Activated T-helper 2 cell treated with anti-CD3 and anti-CD28 coated beads, Interferon-gamma antibody, Interleukin-2, Interleukin-4, amounts not matched to agents 10 μg/mL and 5 μg/mL and 100 μg/mL, durations not matched to agents 14 hours and 24 hours and 36 hours (primary cell): ENCODE measurements at regions not wholly inside any gene's neighbourhood (a gene's known extent, or its start where the extent isn't known, plus 50 kb on each side); places are given as distances from the start of the nearest gene placed in this dataset.

ENCODE experiments used
- DNase-seq: peaks from one replicate; pipeline ENCODE4 v3.0.0; 2021; ENCODE audit warnings: low spot score
- H3K27ac Mint-ChIP-seq: one replicate; pipeline ENCODE4 v1.8.0; 2021; ENCODE audit warnings: mixed read lengths
- H3K27me3 Mint-ChIP-seq: one replicate; pipeline ENCODE4 v1.8.0; 2021; ENCODE audit warnings: low read depth, mixed read lengths
- H3K36me3 Mint-ChIP-seq: one replicate; pipeline ENCODE4 v1.8.0; 2021; ENCODE audit warnings: low read depth, mixed read lengths
- H3K4me1 Mint-ChIP-seq: one replicate; pipeline ENCODE4 v1.8.0; 2021; ENCODE audit warnings: low read depth, mixed read lengths
- H3K4me3 Mint-ChIP-seq: one replicate; pipeline ENCODE4 v1.8.0; 2021; ENCODE audit warnings: low read depth, mild to moderate bottlenecking, moderate library complexity, mixed read lengths
- H3K9me3 Mint-ChIP-seq: one replicate; pipeline ENCODE4 v1.8.0; 2021; ENCODE audit warnings: mixed read lengths
- intact Hi-C: fragments of 100-400 bp; cut with micrococcal nuclease; formaldehyde crosslinking; loops from one replicate; pipeline ENCODE4 v1.15.1; 2023

GRCh38 chr4:62168681-62169080 is 968.6 kb downstream of the ADGRL3 start:
- Mint-ChIP-seq H3K9me3 (peaks cover 27% of the 10 kb centered on the region), H3K27ac (no peak overlapping the region), H3K36me3 (no peaks in the 10 kb centered on the region), H3K4me3 (no peak overlapping the region), H3K27me3 (no peaks in the 10 kb centered on the region), H3K4me1 (no peaks in the 10 kb centered on the region)
- intact Hi-C loops: no loop called here
- DNase-seq: no peak

DNA sequence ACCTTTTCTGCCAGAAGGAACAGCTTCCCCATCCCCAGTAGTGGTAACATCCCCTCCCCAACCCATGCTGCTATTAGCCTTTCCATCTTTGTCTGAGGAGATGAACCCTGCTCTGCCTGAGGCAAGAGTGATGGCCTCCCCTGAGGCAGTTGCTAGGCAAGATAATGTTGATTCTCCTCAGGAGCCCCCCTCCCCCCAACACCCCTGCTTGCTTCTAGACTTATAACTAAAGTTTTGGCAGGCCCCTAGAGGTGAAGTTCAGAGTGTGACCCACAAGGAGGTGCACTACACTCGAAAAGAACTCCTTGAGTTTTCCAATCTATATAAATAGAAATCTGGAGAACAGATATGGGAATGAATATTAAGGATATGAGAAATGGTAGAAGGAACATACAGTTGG is 962.5 kb downstream of the ADGRL3 start:
- peaks cover 38% of the 10 kb centered on the region for H3K9me3 Mint-ChIP-seq
- DNase-seq: no peak
- H3K27me3 Mint-ChIP-seq: no peaks in the 10 kb centered on the region
- no peak overlapping the region for H3K4me3 Mint-ChIP-seq
- no peaks in the 10 kb centered on the region for H3K4me1 Mint-ChIP-seq
- no peaks in the 10 kb centered on the region for H3K36me3 Mint-ChIP-seq
- no peak overlapping the region for H3K27ac Mint-ChIP-seq
- intact Hi-C loops: no loop called here

GRCh38 chr4:62161446-62161845 is 961.3 kb downstream of the ADGRL3 start:
- Mint-ChIP-seq H3K9me3 (peaks cover 38% of the 10 kb centered on the region), H3K4me3 (no peak overlapping the region), H3K27ac (no peak overlapping the region), H3K36me3 (no peaks in the 10 kb centered on the region), H3K4me1 (no peaks in the 10 kb centered on the region), H3K27me3 (no peaks in the 10 kb centered on the region)
- DNase-seq: no peak
- intact Hi-C loops: no loop called here

- Mint-ChIP-seq H3K27ac (no peak overlapping the region), H3K4me1 (no peaks in the 10 kb centered on the region), H3K27me3 (no peaks in the 10 kb centered on the region), H3K9me3 (peaks cover 24% of the 10 kb centered on the region), H3K36me3 (no peaks in the 10 kb centered on the region), H3K4me3 (no peak overlapping the region)
- DNase-seq: no peak
- intact Hi-C loops: no loop called here
These were observed 959.8 kb downstream of the ADGRL3 start for GRCh38 chr4:62159876-62160275.

DNA sequence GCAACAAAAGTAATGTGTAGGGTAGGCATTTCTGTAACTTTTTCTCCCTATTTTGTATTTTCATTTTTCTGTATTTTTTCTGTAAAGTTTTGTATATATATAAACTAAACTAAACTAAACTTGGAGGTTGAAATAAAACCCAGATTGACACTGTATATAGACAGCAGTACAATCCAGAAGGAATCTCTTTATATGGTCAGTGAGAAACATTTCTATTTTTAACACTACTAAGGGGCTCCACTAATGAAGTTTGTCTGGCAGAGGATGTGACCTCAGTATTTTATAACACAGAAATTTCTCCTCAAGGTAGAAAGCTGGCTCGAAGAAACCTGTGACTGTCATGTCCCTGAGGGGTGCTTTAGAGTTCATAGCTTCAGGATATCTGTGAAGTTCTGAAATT is 959.2 kb downstream of the ADGRL3 start:
- intact Hi-C loops: no loop called here

DNA sequence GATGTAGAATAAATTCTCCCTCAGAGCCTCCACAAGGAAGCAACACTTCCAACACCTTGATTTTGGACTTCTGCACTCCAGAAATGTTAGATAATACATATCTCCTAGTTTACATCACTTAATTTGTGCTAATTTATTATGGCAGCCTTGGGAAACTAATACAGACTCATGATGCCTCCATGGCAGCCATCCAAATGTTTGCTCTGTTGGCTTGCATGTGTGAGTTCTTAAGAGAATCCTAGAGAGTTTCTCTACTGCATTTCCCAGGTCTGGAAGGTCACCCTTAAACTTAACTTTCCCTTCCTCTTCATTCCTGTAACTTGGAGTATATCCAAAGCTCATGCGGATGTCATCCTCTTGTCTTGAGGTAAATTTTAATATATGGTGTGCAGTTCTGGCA is 956.1 kb downstream of the ADGRL3 start:
- Mint-ChIP-seq H3K4me1 (no peaks in the 10 kb centered on the region), H3K27ac (no peak overlapping the region), H3K27me3 (no peaks in the 10 kb centered on the region), H3K4me3 (no peak overlapping the region), H3K36me3 (no peaks in the 10 kb centered on the region), H3K9me3 (peaks cover 41% of the 10 kb centered on the region)
- intact Hi-C loops: no loop called here
- no peak for DNase-seq

More for the DNA sequence above, 959.2 kb downstream of the ADGRL3 start:
- no peak for DNase-seq
- no peak overlapping the region for H3K4me3 Mint-ChIP-seq
- peaks cover 19% of the 10 kb centered on the region for H3K9me3 Mint-ChIP-seq
- no peaks in the 10 kb centered on the region for H3K4me1 Mint-ChIP-seq
- H3K36me3 Mint-ChIP-seq: no peaks in the 10 kb centered on the region
- H3K27me3 Mint-ChIP-seq: no peaks in the 10 kb centered on the region
- H3K27ac Mint-ChIP-seq: no peak overlapping the region

DNA sequence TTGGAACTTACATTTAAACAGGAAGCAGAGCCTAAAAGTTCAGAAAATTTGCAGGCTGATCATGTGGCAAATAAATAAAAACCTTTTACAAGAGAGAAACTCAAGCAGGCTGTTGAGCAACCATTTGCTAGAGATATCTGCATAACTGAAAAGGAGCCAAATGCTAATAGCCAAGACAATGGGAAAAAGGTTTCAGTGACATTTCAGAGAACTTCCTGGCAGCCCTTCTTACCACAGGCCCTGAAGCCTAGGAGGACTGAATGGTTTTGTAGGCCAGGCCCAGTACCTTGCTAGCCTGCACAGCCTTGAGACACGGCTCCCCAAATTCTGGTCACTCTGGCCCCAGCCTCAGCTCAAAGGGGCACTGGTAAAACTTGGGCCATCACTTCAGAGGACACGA is 945.1 kb downstream of the ADGRL3 start:
- peaks cover 36% of the 10 kb centered on the region for H3K9me3 Mint-ChIP-seq

DNA sequence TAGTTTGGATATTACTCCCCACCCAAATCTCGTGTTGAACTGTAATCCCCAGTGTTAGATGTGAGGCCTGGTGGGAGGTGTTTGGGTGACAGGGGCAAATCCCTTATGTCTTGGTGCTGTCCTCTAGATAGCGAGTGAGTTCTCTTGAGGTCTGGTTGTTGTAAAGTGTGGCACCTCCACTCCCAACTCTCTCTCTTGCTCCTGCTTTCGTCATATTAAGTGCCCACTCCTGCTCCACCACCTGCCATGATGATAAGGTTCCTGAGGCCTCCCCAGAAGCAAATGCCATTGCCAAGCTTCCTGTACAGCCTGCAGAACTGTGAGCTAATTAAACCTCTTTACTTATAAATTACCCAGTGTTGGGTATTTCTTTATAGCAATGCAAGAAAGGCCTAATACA is 944.3 kb downstream of the ADGRL3 start:
- Mint-ChIP-seq H3K4me1 (no peaks in the 10 kb centered on the region), H3K27ac (no peak overlapping the region), H3K27me3 (no peaks in the 10 kb centered on the region), H3K4me3 (no peak overlapping the region), H3K9me3 (peaks cover 36% of the 10 kb centered on the region), H3K36me3 (no peaks in the 10 kb centered on the region)
- no peak for DNase-seq
- intact Hi-C loops: no loop called here

More for the DNA sequence above, 945.1 kb downstream of the ADGRL3 start:
- DNase-seq: no peak
- Mint-ChIP-seq H3K4me3 (no peak overlapping the region), H3K27ac (no peak overlapping the region), H3K4me1 (no peaks in the 10 kb centered on the region), H3K36me3 (no peaks in the 10 kb centered on the region), H3K27me3 (no peaks in the 10 kb centered on the region)
- intact Hi-C loops: no loop called here

DNA sequence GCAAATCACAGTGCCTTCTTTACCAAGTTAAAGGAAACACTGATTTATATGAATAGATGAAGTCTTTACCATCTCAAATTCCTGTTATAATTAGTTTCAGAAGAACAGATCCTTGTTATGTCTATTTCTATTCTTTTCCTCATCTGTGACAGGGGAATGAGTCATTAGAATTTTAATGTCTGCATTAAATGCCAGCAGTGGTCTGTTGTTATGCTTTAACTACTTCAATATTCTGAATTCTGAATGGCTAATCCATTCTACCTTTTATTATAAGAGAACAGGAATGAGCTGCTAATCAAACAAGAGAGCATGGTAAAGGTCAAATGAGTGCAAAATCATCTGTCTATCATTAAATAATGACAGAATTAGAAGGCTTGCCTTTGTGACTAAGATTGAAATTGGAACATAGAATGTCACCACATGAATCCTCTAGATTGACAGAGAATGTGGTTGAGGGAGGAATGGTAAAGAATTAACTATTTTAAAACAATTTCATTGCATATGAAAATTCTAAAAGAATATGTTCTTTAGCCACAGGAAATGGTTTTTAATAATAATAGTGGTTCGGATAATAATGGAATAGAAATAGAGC is 935.5 kb downstream of the ADGRL3 start:
- Mint-ChIP-seq H3K27me3 (no peaks in the 10 kb centered on the region), H3K4me3 (no peak overlapping the region), H3K36me3 (no peaks in the 10 kb centered on the region), H3K27ac (no peak overlapping the region), H3K9me3 (peaks cover 55% of the 10 kb centered on the region), H3K4me1 (no peaks in the 10 kb centered on the region)
- DNase-seq: no peak
- intact Hi-C loops: no loop called here

- DNase-seq: no peak
- intact Hi-C loops: no loop called here
- no peaks in the 10 kb centered on the region for H3K4me1 Mint-ChIP-seq
- H3K4me3 Mint-ChIP-seq: no peak overlapping the region
- no peaks in the 10 kb centered on the region for H3K36me3 Mint-ChIP-seq
- no peaks in the 10 kb centered on the region for H3K27me3 Mint-ChIP-seq
- H3K27ac Mint-ChIP-seq: no peak overlapping the region
- H3K9me3 Mint-ChIP-seq: peaks cover 44% of the 10 kb centered on the region
These were observed 933.9 kb downstream of the ADGRL3 start for GRCh38 chr4:62133977-62134376.

DNA sequence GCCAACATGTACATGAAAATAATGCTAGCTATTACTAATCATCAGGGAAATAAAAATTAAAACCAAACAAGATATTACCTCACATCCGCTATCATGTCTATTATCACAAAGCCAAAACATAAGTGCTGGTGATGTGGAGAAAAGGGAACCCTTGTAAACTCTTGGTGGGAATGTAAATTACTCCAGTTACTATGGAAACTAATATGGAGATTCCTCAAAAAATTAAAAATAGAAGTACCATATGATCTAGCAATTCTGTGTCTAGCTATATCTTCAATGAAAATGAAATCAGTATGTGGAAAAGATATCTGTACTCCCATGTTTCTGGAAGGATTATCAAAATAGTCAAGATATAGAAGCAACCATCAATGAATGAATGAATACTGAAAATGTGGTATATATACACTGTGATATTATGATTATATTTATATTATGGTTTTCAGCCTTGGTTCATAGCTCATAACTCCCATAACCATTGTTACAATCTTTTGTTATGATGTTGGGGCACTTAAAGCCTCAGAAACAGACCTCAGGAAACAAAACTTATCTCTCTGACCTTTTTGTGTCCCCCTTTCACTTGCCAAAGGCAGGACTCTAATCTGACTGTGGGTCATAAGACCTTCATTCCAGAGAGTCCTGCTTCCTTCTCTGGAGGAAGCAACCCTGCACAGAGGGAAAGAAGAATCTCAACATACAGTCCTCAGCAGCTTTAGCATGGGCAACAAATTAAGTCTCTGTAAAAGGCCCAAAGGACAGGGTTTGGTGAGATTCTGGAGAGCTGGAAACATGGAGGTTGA is 933.2 kb downstream of the ADGRL3 start:
- H3K4me3 Mint-ChIP-seq: no peak overlapping the region
- no peaks in the 10 kb centered on the region for H3K27me3 Mint-ChIP-seq
- H3K27ac Mint-ChIP-seq: no peak overlapping the region
- no peak for DNase-seq
- intact Hi-C loops: no loop called here
- peaks cover 38% of the 10 kb centered on the region for H3K9me3 Mint-ChIP-seq
- H3K4me1 Mint-ChIP-seq: no peaks in the 10 kb centered on the region
- no peaks in the 10 kb centered on the region for H3K36me3 Mint-ChIP-seq

DNA sequence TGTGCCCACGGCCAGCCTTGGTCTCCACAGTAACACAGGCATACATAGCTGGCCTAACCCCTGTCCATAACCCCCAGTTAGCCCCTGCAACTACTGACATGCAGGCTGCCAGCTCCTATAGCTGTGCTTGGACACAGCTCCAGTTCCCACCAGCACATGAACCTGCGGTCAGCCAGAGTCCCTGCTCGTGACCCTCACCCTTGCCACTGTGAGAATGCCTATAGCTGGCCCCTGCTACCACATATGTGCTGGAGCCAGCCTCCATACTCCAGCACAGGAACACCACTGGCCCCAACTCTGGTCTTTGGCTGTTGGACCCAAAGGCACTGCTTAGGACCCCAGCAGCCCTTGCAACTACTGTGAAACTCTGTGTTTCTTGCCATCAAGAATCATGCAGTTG is 930.9 kb downstream of the ADGRL3 start:
- H3K27ac Mint-ChIP-seq: no peak overlapping the region
- no peaks in the 10 kb centered on the region for H3K27me3 Mint-ChIP-seq
- intact Hi-C loops: no loop called here
- H3K9me3 Mint-ChIP-seq: peaks cover 32% of the 10 kb centered on the region
- no peak overlapping the region for H3K4me3 Mint-ChIP-seq
- H3K36me3 Mint-ChIP-seq: no peaks in the 10 kb centered on the region
- no peaks in the 10 kb centered on the region for H3K4me1 Mint-ChIP-seq
- DNase-seq: no peak

GRCh38 chr4:62130637-62131036 is 930.5 kb downstream of the ADGRL3 start:
- Mint-ChIP-seq H3K27ac (no peak overlapping the region), H3K27me3 (no peaks in the 10 kb centered on the region), H3K4me3 (no peak overlapping the region), H3K4me1 (no peaks in the 10 kb centered on the region), H3K36me3 (no peaks in the 10 kb centered on the region), H3K9me3 (peaks cover 31% of the 10 kb centered on the region)
- intact Hi-C loops: no loop called here
- no peak for DNase-seq
